ENCODE measurements at regions not wholly inside any gene's neighbourhood (a gene's known extent, or its start where the extent isn't known, plus 50 kb on each side); places are given as distances from the start of the nearest gene placed in this dataset.

- TF ChIP-seq CREB1 (IDR thresholded peaks at IDR 0.05; ENCODE audit: low read depth) = no peak
- TF ChIP-seq TEAD4 (IDR thresholded peaks at IDR 0.05) = no peak
- TF ChIP-seq FOXM1 (IDR thresholded peaks at IDR 0.05; ENCODE audit: borderline replicate concordance, low read depth) = no peak
- no peak for TF ChIP-seq RAD21 (IDR thresholded peaks at IDR 0.05; ENCODE audit: low read depth)
- no peak for TF ChIP-seq TCF12 (IDR thresholded peaks at IDR 0.05; ENCODE audit: low read depth)
- no peak for TF ChIP-seq REST (IDR thresholded peaks at IDR 0.05; ENCODE audit: low read depth)
- TF ChIP-seq NFIC (IDR thresholded peaks at IDR 0.05) = no peak
- no peak for TF ChIP-seq MAX (IDR thresholded peaks at IDR 0.05)
- no peak for TF ChIP-seq CEBPB (IDR thresholded peaks at IDR 0.05)
- no peak for TF ChIP-seq YY1 (IDR thresholded peaks at IDR 0.05; ENCODE audit: low read depth)
- TF ChIP-seq EP300 (IDR thresholded peaks at IDR 0.05; ENCODE audit: borderline replicate concordance) = no peak
Observed at GRCh38 chr11:92286709-92287108, 62.1 kb downstream of the FAT3 start.
